ENCODE measurements at regions not wholly inside any gene's neighbourhood (a gene's known extent, or its start where the extent isn't known, plus 50 kb on each side); places are given as distances from the start of the nearest gene placed in this dataset.

GRCh38 chr4:130186931-130187330 lies 1091.0 kb downstream of the C4orf33 start:
- no peak for TF ChIP-seq ZFX (IDR thresholded peaks at IDR 0.05; ENCODE audit: borderline replicate concordance)
- no peak for TF ChIP-seq CTCF (IDR thresholded peaks at IDR 0.05)
- no peak overlapping the region for H3K27ac ChIP-seq

GRCh38 chr4:130187587-130187986 lies 1091.6 kb downstream of the C4orf33 start:
- no peak overlapping the region for H3K27ac ChIP-seq
- TF ChIP-seq CTCF (IDR thresholded peaks at IDR 0.05) (no peak), ZFX (IDR thresholded peaks at IDR 0.05; ENCODE audit: borderline replicate concordance) (no peak)

GRCh38 chr4:130192787-130193186 lies 1096.8 kb downstream of the C4orf33 start:
- TF ChIP-seq CTCF (IDR thresholded peaks at IDR 0.05): no peak
- TF ChIP-seq ZFX (IDR thresholded peaks at IDR 0.05; ENCODE audit: borderline replicate concordance): no peak

GRCh38 chr4:130197946-130198345 lies 1102.0 kb downstream of the C4orf33 start:
- no peak for TF ChIP-seq ZFX (IDR thresholded peaks at IDR 0.05; ENCODE audit: borderline replicate concordance)
- no peak for TF ChIP-seq CTCF (IDR thresholded peaks at IDR 0.05)
- H3K27ac ChIP-seq: no peak overlapping the region

More at GRCh38 chr4:130192787-130193186, 1096.8 kb downstream of the C4orf33 start:
- H3K27ac ChIP-seq: no peak overlapping the region

- TF ChIP-seq ZFX (IDR thresholded peaks at IDR 0.05; ENCODE audit: borderline replicate concordance) (no peak), CTCF (IDR thresholded peaks at IDR 0.05) (no peak)
Measured at GRCh38 chr4:130203571-130203970, 1107.6 kb downstream of the C4orf33 start.

GRCh38 chr4:130210864-130211263 lies 1114.9 kb downstream of the C4orf33 start:
- no peak overlapping the region for H3K27ac ChIP-seq
- no peak for TF ChIP-seq ZFX (IDR thresholded peaks at IDR 0.05; ENCODE audit: borderline replicate concordance)
- no peak for TF ChIP-seq CTCF (IDR thresholded peaks at IDR 0.05)

More at GRCh38 chr4:130203571-130203970, 1107.6 kb downstream of the C4orf33 start:
- H3K27ac ChIP-seq: no peak overlapping the region

GRCh38 chr4:130214268-130214667 lies 1118.3 kb downstream of the C4orf33 start:
- H3K27ac ChIP-seq: no peak overlapping the region

More at GRCh38 chr4:130214268-130214667, 1118.3 kb downstream of the C4orf33 start:
- TF ChIP-seq ZFX (IDR thresholded peaks at IDR 0.05; ENCODE audit: borderline replicate concordance): no peak
- TF ChIP-seq CTCF (IDR thresholded peaks at IDR 0.05): no peak
